B cell (primary cell): ENCODE measurements at regions not wholly inside any gene's neighbourhood (a gene's known extent, or its start where the extent isn't known, plus 50 kb on each side); places are given as distances from the start of the nearest gene placed in this dataset.

ENCODE experiments used
- ATAC-seq: fragments of 200-7000 bp; cut with Tn5 transposase; one replicate; pipeline ENCODE4 v1.10.0; 2021; ENCODE audit warnings: low read depth, mild to moderate bottlenecking, moderate number of reproducible peaks, moderate library complexity
- CTCF ChIA-PET: fragments of 350-600 bp; sonication (Branson Sonifier 250); formaldehyde crosslinking; loops from one replicate; lab custom pipeline; 2021; ENCODE audit warnings: antibody characterized with exemption, inconsistent platforms; lab: Charles Lee
- POLR2A ChIA-PET: fragments of 350-600 bp; sonication (Branson Sonifier 250); formaldehyde crosslinking; loops from one replicate; lab custom pipeline; 2021; ENCODE audit warnings: antibody characterized with exemption; lab: Charles Lee
- DNase-seq: peaks from one replicate; pipeline ENCODE4 v3.0.0; 2013
- H2AFZ ChIP-seq: 2 replicates; pipeline ENCODE4 v1.6.1; 2012; ENCODE audit warnings: mild to moderate bottlenecking, low read depth, low read length; ENCODE audit not compliant: insufficient read depth, poor library complexity, severe bottlenecking
- H3K27ac ChIP-seq, 2 donors: 1 replicate in 1 of 2; 2 replicates in 1 of 2; pipeline ENCODE4 v1.5.1; 2012 to 2013; ENCODE audit warnings: low read length in 2 of 2, mild to moderate bottlenecking in 2 of 2, moderate library complexity in 1 of 2
- H3K27me3 ChIP-seq, 4 experiments: fragments of 200-600 bp in 1 of 4; sonication (generic) in 1 of 4; replicated peaks in 1 of 4; 1 replicate in 2 of 4; 2 replicates in 2 of 4; pipeline versions ENCODE4 v1.6.1 to v1.7.0; 2013 to 2016; ENCODE audit warnings: low read length in 3 of 4, mild to moderate bottlenecking in 2 of 4, mixed read lengths in 1 of 4, moderate library complexity in 1 of 4; ENCODE audit not compliant: insufficient read depth in 4 of 4, control insufficient read depth in 3 of 4; ENCODE audit errors: control extremely low read depth in 1 of 4
- H3K36me3 ChIP-seq, 2 experiments: replicated peaks in 1 of 2; 1 replicate in 1 of 2; 2 replicates in 1 of 2; pipeline versions ENCODE4 v1.6.1 to v1.7.1; 2013; ENCODE audit warnings: low read length in 1 of 2; ENCODE audit not compliant: insufficient read depth in 2 of 2, control insufficient read depth in 1 of 2; ENCODE audit errors: control extremely low read depth in 1 of 2, extremely low read depth in 1 of 2
- H3K4me1 ChIP-seq, 2 donors: fragments of 200-600 bp in 1 of 2; sonication (generic) in 1 of 2; 1 replicate in 1 of 2; 2 replicates in 1 of 2; pipeline versions ENCODE4 v1.5.1 to v1.6.1; 2013 to 2017; ENCODE audit warnings: low read length in 2 of 2; ENCODE audit not compliant: control insufficient read depth in 2 of 2, insufficient read depth in 2 of 2
- H3K4me2 ChIP-seq: replicated peaks from 2 replicates; pipeline ENCODE3; 2012; ENCODE audit warnings: mild to moderate bottlenecking, low read depth, low read length; ENCODE audit not compliant: poor library complexity, severe bottlenecking
- H3K4me3 ChIP-seq, 5 experiments: fragments of 200-600 bp in 1 of 5; sonication (generic) in 1 of 5; 1 replicate in 3 of 5; 2 replicates in 2 of 5; pipeline versions ENCODE4 v1.5.1 to v1.7.0; 2011 to 2016; ENCODE audit warnings: low read length in 4 of 5, mild to moderate bottlenecking in 4 of 5, low read depth in 2 of 5, control low read depth in 1 of 5, moderate library complexity in 1 of 5; ENCODE audit not compliant: insufficient read depth in 1 of 5; ENCODE audit errors: control extremely low read depth in 1 of 5, extremely low read depth in 1 of 5
- H3K79me2 ChIP-seq: fragments of 200-600 bp; sonication (generic); one replicate; pipeline ENCODE4 v1.6.0; 2016; ENCODE audit warnings: low read length; ENCODE audit not compliant: control insufficient read depth, insufficient read depth
- H3K9ac ChIP-seq: fragments of 200-600 bp; sonication (generic); 2 replicates; pipeline ENCODE4 v1.6.1; 2017; ENCODE audit warnings: mild to moderate bottlenecking, low read length, moderate library complexity
- H3K9me3 ChIP-seq, 3 donors: one replicate each; pipeline versions ENCODE4 v1.6.1 to v1.7.1; 2013; ENCODE audit warnings: low read length in 2 of 3; ENCODE audit not compliant: control insufficient read depth in 2 of 3, insufficient read depth in 1 of 3; ENCODE audit errors: control extremely low read depth in 1 of 3
- H4K20me1 ChIP-seq: 2 replicates; pipeline ENCODE4 v1.6.0; 2012; ENCODE audit warnings: mild to moderate bottlenecking, low read length; ENCODE audit not compliant: insufficient read depth, control insufficient read depth, poor library complexity, severe bottlenecking
- H3K27ac Mint-ChIP-seq: one replicate; pipeline ENCODE4 v1.8.0; 2021; ENCODE audit warnings: mixed read lengths
- H3K27me3 Mint-ChIP-seq: one replicate; pipeline ENCODE4 v1.8.0; 2021; ENCODE audit warnings: mixed read lengths
- H3K4me1 Mint-ChIP-seq: one replicate; pipeline ENCODE4 v1.8.0; 2021; ENCODE audit warnings: mixed read lengths
- H3K4me3 Mint-ChIP-seq: one replicate; pipeline ENCODE4 v1.8.0; 2021; ENCODE audit warnings: mixed read lengths
- H3K9me3 Mint-ChIP-seq: one replicate; pipeline ENCODE4 v1.8.0; 2022; ENCODE audit warnings: mixed read lengths; ENCODE audit not compliant: insufficient read depth
- EZH2 ChIP-seq: IDR thresholded peaks from 2 replicates; pipeline ENCODE4 v1.6.1; 2012; ENCODE audit warnings: borderline replicate concordance, low read depth, mild to moderate bottlenecking, moderate library complexity, low read length; ENCODE audit not compliant: insufficient read depth, poor library complexity, severe bottlenecking
- WGBS: methylation state at CpG from one replicate; pipeline ENCODE4 v1.1.5; 2013; ENCODE audit warnings: missing lambda C conversion rate; ENCODE audit not compliant: insufficient coverage; 5-methylcytosine and 5-hydroxymethylcytosine counted together
- intact Hi-C: fragments of 100-400 bp; cut with micrococcal nuclease; formaldehyde crosslinking; loops from one replicate; pipeline ENCODE4 v1.10.0; 2022
- TF ChIP-seq, protein P1 (sequence below): fragments of 200-600 bp; IDR thresholded peaks from one replicate; pipeline ENCODE4 v1.8.0; 2022; ENCODE audit warnings: antibody characterized with exemption, mild to moderate bottlenecking

DNA sequence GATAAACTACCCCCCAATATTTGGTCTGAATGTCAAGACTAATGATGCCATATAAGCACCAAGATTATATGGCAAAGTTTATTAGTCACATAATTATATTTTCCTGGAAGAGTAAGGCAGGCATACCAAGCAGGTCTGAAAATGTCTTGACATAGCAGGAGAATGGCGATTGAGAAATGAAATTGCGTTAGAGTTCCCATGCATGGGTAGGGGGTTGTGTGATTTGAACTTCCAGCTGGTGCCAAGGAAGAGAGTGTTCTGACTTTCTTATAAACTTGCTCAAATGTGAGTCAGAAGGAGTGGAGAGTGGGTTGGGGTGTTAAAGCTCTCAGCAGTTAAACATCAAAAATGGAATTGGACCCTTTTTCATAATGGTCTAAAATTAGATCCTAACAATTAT, 1200.6 kb upstream of the ACO1 start:
- Histone ChIP-seq H4K20me1 (no peaks in the 10 kb centered on the region), H3K9me3 (no peaks in the 10 kb centered on the region), H3K4me1 (no peaks in the 10 kb centered on the region), H2AFZ (no peak overlapping the region), H3K36me3 (no peaks in the 10 kb centered on the region), H3K9ac (no peak overlapping the region), H3K4me3 (no peak overlapping the region), H3K27ac (no peak overlapping the region), H3K4me2 (no peak overlapping the region), H3K27me3 (no peaks in the 10 kb centered on the region), H3K79me2 (no peaks in the 10 kb centered on the region)
- H3K27ac Mint-ChIP-seq, result no peak overlapping the region
- 89% methylated on average over 2 of the region's 2 CpGs for WGBS
- POLR2A ChIA-PET, result no interaction called here
- H3K4me3 Mint-ChIP-seq, result no peak overlapping the region
- H3K9me3 Mint-ChIP-seq, result no peaks in the 10 kb centered on the region
- DNase-seq (no peak), ATAC-seq (no peak)
- H3K27me3 Mint-ChIP-seq, result no peaks in the 10 kb centered on the region
- intact Hi-C loops, result no loop called here
- CTCF ChIA-PET, result no interaction called here
- H3K4me1 Mint-ChIP-seq, result no peaks in the 10 kb centered on the region
- TF ChIP-seq, protein P1, sequence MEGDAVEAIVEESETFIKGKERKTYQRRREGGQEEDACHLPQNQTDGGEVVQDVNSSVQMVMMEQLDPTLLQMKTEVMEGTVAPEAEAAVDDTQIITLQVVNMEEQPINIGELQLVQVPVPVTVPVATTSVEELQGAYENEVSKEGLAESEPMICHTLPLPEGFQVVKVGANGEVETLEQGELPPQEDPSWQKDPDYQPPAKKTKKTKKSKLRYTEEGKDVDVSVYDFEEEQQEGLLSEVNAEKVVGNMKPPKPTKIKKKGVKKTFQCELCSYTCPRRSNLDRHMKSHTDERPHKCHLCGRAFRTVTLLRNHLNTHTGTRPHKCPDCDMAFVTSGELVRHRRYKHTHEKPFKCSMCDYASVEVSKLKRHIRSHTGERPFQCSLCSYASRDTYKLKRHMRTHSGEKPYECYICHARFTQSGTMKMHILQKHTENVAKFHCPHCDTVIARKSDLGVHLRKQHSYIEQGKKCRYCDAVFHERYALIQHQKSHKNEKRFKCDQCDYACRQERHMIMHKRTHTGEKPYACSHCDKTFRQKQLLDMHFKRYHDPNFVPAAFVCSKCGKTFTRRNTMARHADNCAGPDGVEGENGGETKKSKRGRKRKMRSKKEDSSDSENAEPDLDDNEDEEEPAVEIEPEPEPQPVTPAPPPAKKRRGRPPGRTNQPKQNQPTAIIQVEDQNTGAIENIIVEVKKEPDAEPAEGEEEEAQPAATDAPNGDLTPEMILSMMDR, result no peak
- no peak for TF ChIP-seq EZH2

DNA sequence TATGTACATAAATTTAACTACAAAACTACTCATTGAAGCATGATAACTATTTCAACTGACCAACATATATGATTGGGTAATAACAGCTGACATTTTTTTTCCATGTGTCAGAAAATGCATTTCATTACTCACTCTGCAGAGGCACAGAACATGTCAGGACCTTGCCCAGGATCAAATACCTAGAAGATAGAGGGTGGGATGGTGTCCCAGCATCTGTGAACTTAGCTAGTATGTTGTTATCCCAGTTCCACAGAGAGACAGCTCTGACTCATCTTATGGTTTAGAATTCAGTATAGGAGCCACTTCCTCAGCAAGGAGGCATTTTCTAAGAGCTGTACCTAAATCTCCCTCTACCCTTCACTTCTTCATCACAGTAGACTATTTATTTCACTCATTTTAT, 1198.6 kb upstream of the ACO1 start:
- ChIA-PET POLR2A (no interaction called here), CTCF (no interaction called here)
- Histone ChIP-seq H3K36me3 (no peaks in the 10 kb centered on the region), H3K4me3 (no peak overlapping the region), H3K4me2 (no peak overlapping the region), H3K4me1 (no peaks in the 10 kb centered on the region), H4K20me1 (no peaks in the 10 kb centered on the region), H3K27ac (no peak overlapping the region), H3K27me3 (no peaks in the 10 kb centered on the region), H3K9ac (no peak overlapping the region), H2AFZ (no peak overlapping the region), H3K79me2 (no peaks in the 10 kb centered on the region), H3K9me3 (no peaks in the 10 kb centered on the region)
- H3K4me3 Mint-ChIP-seq, result no peak overlapping the region
- DNase-seq, result no peak
- H3K4me1 Mint-ChIP-seq, result no peaks in the 10 kb centered on the region
- TF ChIP-seq, protein P1, result no peak
- TF ChIP-seq EZH2, result no peak
- H3K27ac Mint-ChIP-seq, result no peak overlapping the region
- intact Hi-C loops, result no loop called here
- H3K27me3 Mint-ChIP-seq, result no peaks in the 10 kb centered on the region
- no peaks in the 10 kb centered on the region for H3K9me3 Mint-ChIP-seq
- no peak for ATAC-seq
